Endometrium (tissue), 2 donors: ENCODE measurements at regions not wholly inside any gene's neighbourhood (a gene's known extent, or its start where the extent isn't known, plus 50 kb on each side); places are given as distances from the start of the nearest gene placed in this dataset.

Experiments
- FAIRE-seq: peaks from 2 replicates; lab custom pipeline; 2012; peaks lifted over from hg19 to GRCh38; lab: Jason Lieb, UNC
- donor health status: control.
- donor health status: control.

DNA sequence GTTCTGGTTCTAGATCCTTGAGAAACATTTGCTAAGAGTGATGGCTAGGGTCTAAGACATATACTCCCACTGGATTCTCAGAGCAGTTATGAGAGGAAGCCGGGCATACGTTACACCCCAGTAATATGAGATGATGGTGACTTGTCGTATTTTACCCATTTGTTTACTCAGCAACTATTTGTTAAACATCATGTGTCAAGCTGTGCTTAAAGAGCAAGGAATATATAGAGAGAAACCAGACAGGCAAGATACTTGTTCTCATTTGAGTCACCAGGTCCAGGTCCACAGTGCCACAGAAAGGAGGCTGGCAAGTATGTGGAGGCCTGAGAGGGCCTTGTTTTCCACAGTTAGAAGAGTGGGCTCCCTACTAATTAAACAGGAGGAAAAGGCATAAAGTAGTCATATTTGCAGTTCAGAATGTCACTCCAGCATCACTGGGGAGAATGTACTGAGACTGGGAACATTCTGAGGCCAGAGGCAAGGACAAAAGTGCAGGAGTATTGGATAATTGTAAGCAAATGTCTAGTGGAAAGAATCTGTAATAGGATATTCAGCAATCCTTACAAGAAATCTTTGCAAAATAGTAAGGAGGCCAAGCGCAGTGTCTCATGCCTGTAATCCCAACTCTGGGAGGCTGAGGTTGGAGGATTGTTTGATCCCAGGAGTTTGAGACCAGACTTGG, 142.2 kb downstream of the IRS2 start:
- no peak for FAIRE-seq

DNA sequence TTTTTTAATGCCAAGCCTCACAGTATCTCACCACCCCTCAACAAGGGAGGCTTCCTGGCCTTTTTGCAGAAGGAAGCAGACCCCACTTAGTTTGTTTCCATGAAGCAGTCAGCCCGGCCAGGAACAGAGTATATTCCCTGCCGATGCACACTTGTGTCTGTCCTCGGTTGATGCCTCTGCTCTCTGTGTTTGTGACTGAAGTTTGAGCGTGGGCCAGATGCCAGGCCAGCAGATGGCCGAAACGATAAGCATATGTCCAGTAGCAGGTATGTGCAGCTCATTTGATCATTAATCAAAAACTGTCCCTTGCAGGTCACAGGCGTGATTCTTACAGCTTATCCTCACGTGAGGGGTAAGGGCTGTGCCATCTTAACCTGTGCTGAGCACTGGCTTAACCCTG, 144.0 kb downstream of the IRS2 start:
- FAIRE-seq = no peak

DNA sequence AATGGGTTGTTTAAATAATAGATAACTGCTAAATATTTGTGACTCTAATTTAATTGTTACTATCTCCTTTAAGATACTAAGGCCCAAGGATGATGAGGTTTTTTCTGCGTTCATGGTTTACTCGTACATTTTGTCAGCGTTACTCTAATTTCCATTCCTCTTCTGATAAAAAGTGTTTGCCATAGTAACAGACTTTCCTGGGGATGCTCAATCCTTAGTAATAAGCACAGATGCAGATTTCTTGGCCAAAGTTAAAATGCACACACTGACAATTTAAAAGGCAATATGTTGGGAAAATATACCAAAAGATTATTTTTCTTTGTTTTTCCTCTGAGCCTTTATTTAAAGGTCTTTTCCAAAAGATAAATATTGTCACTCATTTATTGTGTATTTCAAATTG, 149.6 kb downstream of the IRS2 start:
- no peak for FAIRE-seq

DNA sequence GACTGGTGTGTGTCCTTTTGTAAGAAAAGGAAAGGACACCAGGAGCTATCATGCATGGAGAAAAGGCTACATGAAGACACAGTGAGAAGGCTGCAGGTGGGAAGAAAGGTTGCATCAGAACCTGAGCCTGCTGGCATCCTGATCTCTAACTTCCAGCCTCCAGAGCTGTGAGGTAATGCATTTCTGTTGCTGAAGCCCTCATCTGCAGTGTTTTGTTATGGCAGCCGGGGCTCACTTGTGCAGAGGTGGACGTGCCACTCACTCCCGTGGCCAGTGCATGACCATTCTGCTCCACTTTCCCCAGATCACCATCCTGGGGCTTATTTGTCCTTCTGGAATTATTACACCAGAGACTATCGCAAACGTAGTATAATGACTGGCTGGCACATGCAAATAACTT, 155.3 kb downstream of the IRS2 start:
- FAIRE-seq = no peak

DNA sequence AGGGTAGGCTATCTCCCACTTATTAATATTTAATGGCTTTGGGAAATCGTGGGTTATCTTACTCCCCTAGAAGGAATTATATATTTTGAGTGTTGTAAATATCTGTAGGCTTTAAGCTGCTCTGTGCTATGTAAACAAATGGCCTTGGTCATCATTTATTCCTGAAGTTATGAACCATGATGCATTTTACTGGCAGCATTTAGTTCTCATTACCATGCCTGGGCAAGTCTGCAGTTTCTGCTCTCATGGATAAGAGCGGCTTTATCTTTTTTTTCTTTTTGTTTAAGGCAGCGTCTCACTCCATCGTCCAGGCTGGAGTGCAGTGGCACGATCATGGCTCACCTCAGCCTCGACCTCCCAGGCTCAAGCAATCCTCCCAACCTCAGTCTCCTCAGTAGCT, 156.1 kb downstream of the IRS2 start:
- FAIRE-seq = no peak

DNA sequence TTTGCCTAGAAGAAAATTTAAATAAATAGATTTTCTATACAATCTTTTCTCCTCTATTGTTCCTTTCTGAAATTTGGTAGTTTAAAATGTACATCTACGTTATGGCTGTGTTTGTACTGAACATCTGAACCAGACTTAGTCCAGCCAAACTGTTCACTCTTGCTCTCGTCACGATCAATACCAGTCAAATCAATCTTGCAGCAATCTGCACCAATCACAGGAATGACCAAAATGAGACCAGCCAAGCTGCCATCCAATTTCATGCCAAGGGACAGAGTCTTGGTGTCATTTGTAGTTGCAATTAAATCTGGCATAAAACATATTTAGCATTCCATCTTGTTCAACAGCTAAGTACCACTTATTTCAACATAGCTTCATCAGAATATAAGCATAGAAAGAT, 156.6 kb downstream of the IRS2 start:
- FAIRE-seq = no peak

DNA sequence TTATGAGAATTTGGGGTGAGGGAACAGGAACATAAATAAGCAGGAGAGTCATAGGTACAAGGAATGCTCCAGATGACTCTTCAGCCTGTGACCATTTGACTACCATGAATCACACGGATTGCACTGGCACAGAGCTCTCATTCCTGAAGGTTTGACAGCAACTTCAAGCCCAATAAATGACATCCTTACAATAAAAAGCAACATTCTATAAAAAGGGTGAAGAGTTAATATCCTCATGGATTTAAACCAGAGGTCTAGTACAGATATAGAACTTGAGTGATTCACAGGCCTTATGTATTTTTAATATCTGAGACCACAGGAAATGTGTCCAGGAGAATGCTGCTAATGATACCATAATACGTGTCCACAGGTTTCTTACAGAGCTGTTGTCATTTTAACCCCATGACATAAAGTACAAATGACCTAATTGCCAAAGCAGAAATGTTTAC, 158.1 kb downstream of the IRS2 start:
- no peak for FAIRE-seq

DNA sequence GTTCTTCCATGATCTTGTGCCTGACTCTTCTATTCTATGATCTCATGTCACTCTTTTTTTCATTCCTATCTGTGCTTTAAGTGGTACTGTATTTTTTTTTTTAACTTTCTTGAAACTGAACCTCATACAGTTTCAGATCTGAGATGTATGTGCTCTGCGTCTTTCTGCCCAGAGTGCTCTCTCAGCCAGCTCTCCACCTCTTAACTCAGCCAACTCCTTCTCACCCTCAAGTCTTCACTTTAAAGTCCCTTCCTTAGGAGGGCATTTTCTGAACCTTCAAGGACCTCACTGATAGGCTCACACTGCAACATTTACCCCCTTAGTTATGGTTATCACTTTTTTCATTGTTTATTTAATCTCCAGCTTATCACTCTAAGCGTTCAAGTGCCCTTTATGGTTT, 158.7 kb downstream of the IRS2 start:
- FAIRE-seq = no peak

DNA sequence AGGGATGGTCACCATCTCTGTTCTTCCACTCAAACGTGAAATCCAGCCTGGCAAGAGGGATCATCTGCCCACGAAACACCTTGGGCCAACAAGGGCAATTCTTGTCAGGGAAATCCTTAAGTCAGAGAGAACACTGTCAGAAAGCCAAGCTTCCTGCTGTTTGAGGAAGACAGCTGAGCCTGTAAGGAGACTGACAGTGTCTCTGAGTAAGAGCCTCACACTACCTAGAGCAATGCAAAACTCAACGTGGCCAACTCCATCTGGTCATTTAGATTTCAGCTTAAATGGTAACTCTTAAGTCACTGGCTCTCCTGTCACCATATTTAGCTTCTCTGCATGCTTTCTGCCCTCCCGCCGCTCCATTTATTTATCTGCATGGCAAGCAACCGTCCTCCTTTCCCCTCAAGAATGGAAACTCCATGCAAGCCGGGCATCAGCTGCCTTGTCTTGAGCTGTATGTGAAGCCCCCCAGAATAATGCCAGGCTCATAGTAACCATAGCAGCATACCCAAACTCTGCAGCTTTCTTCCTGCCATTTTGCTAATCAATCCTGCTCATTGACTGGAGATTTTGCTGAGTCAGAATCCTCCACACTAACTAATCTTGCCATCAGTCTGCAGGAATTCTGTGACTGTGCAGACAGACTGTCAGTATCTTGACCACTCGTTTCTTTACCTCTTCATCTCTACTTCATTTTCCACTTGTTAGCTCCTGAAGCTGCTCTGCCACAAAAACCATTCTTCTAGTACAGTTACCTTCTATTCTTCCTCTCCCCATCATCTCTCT, 159.8 kb downstream of the IRS2 start:
- FAIRE-seq = no peak

DNA sequence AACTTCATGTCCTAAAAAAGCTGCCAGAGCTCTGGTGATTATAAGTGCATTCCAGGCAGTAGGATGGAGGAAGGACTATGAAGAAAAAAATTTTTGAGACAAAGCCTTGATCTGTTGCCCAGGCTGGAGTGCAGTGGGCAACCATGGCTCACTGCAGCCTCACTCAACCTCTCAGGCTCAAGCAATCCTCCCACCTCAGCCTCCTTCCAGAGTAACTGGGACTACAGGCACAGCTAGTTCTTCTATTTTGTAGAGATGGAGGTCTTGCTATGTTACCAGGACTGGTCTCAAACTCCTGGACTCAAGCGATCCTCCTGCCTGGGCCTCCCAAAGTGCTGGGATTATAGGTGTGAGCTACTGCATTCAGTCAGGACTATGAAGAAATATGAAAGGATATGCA, 161.2 kb downstream of the IRS2 start:
- no peak for FAIRE-seq

DNA sequence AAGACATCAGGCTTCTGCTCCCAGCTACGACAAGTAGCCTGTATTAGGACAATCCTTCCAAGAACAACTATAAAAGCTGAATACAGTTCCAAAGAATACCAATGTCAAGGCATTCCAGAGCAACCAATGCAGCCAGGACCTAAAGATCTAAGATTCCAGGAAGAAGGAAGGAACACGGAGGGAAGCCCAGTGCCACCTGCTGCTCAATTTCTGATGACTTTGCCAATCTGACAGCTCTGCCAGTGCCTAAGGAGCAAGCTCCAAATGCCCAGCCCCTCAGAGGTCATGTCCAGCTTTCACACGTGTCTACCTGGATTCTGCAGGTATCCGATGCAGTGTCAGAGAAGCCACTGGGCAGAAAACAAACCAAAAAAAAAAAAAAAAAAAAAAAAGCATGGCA, 164.4 kb downstream of the IRS2 start:
- FAIRE-seq = no peak

DNA sequence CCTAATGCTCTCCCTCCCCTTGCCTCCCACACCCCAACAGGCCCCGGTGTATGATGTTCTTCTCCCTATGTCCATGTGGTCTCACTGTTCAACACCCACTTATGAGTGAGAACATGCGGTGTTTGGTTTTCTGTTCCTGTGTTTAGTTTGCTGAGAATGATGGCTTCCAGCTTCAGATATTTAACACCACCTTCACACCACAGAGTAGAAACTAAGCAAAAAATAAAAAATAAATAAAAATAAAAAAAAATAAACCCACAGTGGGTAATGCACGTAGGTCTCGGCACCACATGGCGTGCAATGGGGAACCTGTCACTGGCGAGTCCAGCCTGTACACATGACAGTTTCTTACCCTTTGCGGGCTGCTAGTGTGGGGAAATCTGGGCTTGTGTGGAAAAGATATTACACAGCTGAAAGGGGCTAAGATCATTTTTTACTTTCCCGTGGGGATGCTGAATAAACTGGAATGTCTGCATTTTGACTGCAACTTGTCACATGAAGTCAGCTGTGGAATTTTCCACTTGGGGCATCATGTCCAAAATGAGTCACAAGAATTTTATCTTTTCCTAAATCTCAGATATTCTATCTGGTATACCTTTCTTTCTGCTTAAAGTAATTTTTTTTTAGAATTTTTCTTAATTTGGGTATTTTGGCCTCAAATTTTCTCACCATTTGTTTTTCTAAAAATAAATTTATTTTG, 170.5 kb downstream of the IRS2 start:
- no peak for FAIRE-seq

DNA sequence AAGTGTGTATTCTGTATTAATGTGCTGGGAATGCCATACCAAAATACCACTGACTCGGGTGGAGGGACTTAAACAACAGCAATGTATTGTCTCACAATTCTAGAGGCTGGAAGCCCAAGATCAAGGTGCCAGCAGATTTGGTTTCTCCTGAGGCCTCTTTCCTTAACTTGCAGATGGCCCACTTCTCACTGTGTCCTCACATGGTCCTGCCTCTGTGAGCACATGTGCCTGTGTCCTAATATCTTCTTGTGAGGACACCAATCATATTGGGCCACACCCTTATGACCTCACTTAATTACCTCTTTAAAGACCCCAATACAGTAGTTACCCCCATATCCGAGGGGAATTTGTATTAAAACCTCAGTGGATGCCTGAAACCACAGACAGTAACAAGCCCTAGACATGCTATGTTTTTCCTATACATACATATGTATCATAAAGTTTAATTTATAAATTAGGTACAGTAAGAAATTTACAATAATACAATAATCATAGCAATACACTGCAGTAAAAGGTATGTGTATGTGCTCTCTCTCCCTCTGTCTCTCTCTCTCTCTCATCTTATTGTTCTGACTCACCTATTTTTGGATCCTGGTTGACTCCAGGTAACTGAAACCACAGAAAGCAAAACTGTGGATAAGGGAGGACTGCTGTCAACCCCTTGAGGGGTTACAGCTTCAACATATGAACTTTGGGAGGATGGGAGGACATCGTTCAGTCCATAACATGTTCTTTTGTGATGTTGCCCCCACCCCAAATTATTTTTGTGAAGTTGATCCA, 174.3 kb downstream of the IRS2 start:
- FAIRE-seq = no peak

DNA sequence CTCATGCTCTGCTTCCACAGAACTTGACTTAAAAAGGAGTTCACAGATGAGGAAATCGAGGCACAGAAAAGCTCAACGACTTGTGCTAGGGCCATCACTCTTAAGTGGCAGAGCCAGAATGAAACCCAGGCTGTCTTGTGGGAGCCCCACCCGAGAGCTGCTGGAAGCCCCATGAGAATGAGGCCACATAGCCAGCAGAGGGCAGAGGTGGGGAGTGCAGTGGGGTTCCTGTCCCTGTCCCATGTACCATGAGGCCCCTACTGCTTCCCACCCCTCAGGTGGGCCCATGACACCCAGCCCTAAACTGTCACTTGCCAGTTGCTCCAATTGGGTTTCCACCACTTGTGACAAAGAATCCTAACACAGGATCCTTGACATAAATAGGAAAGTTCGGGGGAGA, 175.9 kb downstream of the IRS2 start:
- FAIRE-seq = no peak

DNA sequence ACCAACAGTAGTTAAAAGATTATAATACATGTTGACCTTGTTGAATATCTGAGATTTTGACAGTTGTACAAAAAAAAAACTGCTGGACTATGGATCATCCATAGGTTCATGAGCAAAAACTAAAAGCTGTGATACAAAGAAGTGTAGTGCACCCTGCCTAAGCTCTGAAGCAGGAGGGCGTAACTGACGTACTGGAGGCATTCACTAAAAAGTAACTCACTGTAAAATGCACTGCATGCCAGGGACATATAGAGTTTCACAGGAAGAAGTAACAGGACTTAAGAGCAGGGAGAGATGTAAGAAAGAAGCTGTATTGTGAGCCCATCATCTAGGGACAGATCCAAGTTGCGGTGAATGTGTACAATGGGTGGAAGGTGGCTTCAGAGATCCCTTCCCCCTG, 177.9 kb downstream of the IRS2 start:
- no peak for FAIRE-seq

DNA sequence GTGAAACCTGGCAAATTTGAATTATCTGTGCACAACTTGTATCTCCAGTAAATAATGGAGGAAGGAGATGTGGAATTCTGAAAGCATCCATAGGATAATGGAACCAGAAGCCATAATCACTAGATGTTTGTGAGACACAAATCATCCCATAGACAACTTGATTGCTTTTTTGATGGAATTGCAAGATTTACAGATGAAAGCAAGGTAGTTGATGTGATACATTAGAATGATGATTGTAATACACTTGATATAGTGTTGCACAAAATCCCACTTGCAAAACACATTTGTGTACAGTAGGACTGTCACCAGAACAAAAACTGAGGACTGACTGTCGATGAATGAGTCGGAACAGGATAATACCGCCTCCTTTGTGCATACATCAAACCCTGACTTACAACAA, 178.3 kb downstream of the IRS2 start:
- no peak for FAIRE-seq

DNA sequence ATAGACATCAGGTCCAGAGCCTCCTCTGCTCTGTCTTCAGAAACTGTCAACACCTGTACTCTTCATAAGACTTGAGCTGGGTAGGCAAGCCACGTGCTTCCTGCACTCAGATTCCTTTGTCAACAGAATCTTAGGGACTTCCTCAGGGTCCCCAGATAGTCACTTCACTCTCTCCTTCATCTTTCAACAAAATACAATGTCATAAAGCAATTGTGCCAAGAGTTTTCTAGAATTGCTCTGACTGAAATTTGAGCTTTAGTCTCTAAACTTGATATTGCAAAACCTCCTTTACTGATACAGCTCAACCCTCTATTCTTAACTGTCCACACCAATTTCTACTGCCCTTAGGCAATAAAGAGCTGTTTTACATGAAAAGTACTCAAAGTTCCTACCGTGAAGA, 179.9 kb downstream of the IRS2 start:
- no peak for FAIRE-seq

DNA sequence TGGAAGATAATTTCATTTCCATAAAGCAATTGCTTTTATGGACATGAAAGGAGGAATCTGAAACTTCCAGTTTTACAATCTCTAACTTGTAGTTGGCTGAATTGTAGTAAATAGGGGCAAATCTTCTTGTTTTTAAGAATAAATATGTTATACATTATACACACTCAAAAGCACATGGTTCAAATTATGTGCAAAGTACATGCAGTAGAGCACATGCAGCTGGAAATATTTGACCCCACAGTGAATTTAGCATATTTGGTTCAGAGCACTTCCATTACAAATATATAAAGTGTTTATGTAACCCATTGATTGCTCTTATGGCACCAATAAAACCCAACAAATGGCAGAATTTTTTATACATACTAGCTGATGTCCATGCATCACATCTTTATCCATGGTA, 180.5 kb downstream of the IRS2 start:
- no peak for FAIRE-seq

DNA sequence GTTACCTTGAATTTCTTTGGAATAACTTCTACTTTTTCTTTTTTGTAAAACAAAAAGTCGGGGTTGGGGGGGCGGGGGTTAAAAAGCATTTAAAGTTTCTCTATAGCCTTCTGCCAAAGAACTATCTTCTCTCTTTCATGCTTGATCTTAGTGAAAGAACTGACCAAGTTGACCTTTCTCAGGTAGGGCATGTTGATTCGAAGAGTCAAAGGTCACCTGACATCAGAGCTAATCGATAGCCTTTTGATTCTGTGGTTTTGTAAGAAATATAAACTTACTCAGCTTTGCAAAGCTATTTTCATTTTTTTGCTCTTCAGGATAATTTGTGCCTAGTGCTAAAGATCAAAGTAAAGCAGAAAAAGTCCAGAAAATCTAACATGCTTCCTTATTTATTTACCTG, 181.5 kb downstream of the IRS2 start:
- no peak for FAIRE-seq

DNA sequence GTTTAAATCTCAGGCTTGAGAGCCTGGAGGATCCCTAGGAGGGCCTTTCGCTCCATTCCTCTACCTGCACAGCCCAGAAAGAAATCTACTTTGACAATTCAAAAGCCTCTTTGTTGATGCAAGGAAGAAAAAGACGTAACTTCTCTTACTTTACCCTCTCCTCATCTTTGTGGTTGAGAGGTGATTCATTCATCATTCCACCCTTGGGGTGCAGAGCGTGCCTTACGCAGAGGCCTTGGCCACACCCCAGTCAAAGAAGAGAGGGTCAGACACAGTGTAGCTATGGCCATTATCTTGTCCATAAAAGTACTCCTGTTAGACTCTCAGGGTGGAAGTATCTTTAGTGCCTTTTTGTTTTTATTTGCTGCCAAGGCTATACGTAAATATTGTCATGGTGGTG, 184.0 kb downstream of the IRS2 start:
- FAIRE-seq = no peak

DNA sequence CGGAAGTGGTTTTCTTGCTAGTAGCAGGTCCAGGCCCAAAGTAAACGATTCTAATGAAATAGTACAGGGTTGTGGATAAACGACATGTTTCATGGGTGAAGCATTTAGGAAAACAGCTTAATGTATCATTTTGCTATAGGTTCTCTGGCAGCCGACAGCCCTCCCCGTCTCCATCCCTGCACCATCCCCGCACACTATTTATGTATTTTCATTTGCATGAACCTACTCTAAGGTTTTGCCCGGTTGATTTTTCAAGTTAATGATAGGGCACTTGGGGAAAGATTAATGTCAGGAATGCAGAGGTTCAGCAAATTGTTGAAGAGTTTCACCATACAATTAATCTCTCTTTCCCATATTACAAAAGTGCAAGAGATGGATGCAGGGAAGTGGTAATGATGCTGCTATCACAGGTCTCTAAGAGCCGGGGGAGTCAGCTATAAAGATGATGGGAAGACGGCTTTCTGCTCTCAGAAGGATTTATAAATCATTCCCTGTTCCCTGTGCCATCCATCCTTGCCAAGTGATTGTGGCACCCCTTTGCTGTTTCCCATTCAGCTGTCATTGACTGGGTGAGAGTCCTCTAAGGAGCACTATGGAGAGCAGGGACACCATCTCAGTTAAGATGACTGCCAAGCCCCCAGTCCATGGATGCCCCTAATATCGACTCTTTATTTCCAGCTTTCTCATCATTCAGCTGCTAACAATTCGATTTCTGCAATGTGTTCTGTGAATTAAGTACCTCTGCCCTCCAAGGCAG, 186.3 kb downstream of the IRS2 start:
- FAIRE-seq = no peak

DNA sequence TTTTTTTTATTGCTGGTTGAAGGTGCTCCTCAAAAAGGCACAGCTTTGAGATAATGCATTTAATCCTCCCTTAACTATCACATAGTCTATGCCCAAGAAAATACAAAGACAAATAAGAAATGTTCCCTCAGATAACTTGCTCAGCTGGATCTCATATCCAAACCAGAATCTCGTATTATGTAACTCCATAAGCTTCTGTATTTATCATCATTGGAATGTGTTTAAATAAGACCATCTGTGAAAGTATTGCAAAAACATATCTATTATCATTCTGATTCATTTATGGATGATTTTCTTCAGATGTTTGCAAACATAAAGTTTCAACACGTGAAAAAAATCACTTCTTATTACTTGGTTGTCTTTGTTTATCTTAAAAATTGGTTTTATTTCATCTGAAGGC, 190.9 kb downstream of the IRS2 start:
- FAIRE-seq = peak; percentile 93
